ENCODE measurements at regions not wholly inside any gene's neighbourhood (a gene's known extent, or its start where the extent isn't known, plus 50 kb on each side); places are given as distances from the start of the nearest gene placed in this dataset.
"Not testable (repeated sequence)": the region's sequence is repeated elsewhere in the genome, so short reads cannot be mapped to it uniquely, and the experiment has no call there.

DNA sequence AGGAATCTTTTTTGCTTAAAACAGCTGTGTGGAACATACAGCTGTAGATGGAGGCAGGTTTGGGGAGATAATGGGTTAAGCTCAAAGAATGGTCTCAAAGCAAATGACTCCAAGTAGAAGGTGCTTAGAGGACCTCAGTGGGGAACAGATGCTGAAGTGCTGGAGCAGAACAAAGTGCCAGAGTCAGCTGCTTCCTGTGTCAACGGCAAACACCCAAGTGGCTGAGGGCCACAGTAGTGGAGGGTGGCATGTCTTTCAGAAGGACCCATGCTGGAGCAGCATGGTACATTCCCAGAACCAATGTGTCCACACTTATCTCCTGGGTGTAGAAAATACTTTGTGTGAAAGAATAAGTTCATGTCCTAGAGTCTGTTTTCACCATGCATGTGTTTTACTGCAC, 197.5 kb downstream of the CCNG2 start:
- intact Hi-C loops (cut with DNase I), result no loop called here
- no peak for DNase-seq (ENCODE audit: low spot score)

DNA sequence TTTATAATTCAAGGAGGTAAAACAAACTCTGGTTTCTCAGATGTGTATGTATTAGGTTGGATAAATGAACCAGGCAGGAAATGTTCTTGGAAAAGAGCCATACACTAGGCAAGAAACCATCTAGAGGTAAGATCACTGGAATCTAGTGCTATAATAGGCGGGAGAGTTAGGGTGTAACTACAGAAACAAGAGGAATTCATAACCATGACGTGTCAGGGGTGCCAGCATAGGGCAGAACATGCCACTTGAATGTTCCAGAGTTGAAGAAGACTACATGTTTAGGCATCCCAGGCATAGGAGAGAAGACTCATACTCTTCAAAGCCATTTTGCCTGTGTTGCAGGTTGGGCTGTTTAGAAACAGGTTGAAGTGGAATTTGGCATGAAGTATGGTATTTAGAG, 198.7 kb downstream of the CCNG2 start:
- no peak for DNase-seq (ENCODE audit: low spot score)
- intact Hi-C loops (cut with DNase I), result no loop called here

DNA sequence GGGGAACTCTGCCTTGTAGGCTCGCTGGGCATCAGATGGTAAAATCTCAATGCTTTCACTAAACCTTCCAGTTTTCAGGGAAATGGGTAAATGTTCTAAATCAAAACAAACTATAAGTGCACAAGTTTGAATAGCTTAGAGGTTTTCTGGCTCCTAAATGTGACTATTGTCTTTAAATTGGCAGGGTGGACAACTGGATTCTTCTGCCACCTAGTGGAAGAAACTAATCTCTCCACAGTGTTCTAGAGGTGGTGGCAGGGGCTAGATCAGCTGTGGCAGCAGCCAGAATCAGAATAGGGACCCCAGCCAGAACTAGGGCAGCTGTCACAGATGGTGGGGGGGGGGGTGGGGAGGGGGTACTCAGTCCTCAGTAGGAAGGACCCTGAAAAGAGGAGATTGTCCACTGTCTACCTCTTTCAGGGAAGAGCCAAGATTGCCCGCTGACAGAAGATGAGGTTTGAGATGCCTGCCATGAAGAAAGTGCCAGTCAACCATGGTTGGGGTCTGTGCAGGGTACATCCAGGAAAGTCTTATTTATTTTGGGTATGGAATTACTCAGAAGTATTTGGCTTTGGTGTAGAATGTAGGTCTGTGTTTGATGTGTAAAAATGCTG, 201.4 kb downstream of the CCNG2 start:
- intact Hi-C loops (cut with DNase I), result loop anchor here (2.0 kb wide), 1 partner anchor 118 kb away; no protein-coding TSS in a partner anchor
- no peak for DNase-seq (ENCODE audit: low spot score)

DNA sequence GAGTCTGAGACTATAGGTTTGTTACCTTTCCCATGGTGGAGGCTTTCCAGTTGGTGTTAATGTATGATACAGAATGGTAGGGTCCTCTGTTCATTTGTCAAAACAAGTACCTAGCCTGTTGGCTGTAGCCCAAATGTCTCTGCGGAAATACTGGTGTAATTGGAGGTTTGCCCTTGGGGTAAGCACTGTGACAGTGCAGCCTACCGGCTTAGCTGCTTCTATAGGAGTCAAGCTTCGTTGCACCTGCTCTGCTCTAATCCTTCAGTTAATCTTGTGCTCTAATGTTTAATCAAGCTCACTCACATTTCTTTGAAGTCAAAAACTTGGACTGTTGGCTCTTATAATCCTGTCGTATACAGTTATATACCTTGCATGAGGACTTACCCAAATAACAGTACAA, 203.4 kb downstream of the CCNG2 start:
- no peak for DNase-seq (ENCODE audit: low spot score)
- intact Hi-C loops (cut with DNase I), result no loop called here

DNA sequence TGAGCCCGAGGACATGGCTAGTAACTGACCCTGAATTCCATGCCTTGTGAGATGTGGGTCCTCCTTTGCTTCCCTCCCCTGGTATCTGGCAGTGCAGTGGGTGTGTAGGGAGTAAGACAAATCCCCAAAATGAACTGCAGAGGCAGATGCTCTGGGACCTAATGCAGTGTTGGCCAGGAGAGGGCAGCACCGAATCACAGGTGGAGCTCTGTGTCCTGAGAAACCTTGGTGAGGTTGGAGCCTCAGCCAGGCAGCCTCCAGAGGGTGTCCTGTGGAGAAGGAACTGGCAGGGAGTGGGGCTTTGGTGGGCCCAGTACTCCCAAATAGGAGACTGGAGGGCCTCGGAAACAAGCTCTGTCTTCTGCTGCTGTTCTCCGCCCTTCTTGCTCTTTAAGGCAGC, 209.9 kb downstream of the CCNG2 start:
- DNase-seq (ENCODE audit: low spot score); intact Hi-C loops (cut with DNase I): not testable (repeated sequence)

DNA sequence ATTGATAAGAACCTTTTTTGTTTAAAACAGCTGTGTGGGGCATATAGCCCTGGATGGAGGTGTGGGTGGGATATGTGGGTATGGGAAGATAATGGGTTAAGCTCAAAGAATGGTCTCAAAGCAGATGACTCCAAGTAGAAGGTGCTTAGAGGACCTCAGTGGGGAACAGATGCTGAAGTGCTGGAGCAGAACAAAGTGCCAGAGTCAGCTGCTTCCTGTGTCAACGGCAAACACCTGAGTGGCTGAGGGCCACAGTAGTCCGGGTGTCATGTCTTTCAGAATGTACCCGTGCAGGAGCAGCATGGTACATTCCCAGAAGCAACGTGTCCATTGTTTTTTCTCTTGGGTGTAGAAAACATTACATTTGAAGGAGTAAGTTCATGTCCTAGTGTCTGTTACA, 210.6 kb downstream of the CCNG2 start:
- intact Hi-C loops (cut with DNase I), result no loop called here
- DNase-seq (ENCODE audit: low spot score), result no peak

DNA sequence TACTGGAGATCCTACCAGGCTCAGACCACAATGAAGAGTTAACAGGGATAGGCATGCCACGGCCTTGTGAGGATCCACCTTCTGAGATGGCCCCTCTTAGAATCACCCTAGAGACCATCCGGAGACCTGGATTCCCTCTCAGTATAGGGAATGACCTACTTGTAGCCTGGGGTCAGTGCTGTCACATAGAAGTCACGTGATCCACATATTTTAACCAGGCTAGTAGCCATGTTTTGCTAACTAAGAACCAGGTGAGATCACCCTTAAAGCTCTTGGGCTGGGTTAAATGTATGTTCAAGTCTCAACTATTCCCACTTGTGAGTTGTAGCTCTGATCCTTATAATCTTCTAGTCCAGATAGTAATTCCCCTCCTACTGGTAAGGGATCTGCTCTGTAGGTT, 215.4 kb downstream of the CCNG2 start:
- DNase-seq (ENCODE audit: low spot score), result no peak
- intact Hi-C loops (cut with DNase I), result no loop called here

DNA sequence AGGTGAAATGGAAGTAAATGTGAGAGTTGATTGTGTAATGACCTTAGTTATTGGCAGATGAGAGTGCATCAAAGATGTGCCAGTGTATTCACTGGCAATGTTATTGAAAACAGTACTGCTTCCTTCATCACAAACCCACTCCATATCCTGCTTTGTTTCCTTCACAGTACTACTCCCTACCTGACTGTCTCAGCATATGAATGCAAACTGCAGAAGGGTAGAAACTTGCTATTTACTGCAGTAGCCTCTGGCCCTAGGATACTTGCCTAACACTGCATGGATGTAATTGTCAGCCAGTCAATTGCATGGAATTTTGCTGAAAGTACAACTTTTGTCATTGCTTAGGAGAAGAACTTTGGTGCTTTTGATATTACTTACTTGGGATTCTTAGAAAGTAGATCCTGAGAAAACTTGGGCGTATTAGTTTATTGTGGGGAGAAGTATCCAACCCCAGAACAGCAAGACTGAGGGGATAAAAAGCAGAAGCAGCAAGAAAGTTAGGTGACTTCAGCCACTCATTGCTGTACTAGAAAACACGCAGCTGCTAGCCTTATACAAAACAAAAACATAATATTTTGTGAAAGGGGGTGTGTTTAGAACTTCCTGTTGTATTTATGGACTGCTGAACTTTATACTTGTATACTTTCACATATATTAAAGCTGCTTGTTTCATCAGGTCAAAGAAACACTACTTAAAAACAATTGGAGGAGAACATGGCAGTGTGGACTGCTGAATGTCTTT, 219.0 kb downstream of the CCNG2 start:
- DNase-seq (ENCODE audit: low spot score), result no peak
- intact Hi-C loops (cut with DNase I), result no loop called here

DNA sequence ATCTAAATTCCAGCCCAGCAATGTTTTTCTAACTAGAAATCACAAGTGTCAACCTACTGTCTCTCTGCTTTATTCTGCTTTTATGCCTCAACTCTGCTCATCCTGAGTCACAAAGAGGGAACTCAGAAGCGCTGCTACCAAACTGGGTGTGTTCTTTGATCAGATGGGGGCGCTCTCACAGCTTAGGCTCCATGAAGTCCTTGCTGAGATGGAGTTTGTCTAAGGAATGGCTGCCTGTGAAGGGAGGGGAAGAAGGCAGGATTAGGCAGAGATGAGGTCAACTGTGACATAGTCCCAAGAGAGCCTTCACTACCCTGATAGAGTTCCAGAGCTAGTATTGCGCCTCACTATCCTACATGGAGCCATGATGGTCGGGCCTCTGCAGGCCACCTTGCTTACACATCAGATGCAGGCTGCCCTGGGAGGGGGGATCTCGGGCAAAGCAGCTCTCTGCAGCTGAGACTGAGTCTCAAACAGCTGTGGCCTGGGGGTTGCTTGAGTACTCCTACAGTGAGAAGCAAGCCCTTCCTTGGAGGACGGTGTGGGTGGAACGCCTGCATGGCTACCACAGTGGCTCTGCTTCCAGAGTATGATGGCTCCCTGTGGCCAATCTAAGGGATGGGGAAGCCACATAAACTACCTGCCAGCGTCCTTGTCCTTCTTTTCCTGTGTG, 219.9 kb downstream of the CCNG2 start:
- no peak for DNase-seq (ENCODE audit: low spot score)
- intact Hi-C loops (cut with DNase I), result no loop called here

DNA sequence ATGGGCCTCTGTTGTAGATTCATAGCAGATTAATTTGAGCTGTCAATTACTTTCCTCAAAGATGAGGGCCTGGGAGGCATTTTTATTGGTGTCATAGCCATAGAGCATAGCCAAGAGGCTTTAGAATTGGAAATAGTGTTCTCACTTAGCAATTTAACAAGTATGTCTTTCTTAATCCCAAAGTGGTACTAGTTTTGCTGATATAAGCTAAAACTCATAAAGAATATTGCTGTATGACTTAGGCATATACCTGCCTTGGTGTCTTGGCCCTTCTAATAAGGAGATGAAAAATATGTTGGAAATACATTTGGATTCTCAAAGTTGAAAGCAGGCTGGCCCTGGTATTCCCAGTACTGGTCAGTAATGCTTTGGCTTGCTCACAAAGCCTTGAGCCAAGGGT, 221.5 kb upstream of the CXCL13 start:
- DNase-seq (ENCODE audit: low spot score), result no peak
- intact Hi-C loops (cut with DNase I), result loop anchor here (2.0 kb wide), 1 partner anchor 49 kb away; no protein-coding TSS in a partner anchor

DNA sequence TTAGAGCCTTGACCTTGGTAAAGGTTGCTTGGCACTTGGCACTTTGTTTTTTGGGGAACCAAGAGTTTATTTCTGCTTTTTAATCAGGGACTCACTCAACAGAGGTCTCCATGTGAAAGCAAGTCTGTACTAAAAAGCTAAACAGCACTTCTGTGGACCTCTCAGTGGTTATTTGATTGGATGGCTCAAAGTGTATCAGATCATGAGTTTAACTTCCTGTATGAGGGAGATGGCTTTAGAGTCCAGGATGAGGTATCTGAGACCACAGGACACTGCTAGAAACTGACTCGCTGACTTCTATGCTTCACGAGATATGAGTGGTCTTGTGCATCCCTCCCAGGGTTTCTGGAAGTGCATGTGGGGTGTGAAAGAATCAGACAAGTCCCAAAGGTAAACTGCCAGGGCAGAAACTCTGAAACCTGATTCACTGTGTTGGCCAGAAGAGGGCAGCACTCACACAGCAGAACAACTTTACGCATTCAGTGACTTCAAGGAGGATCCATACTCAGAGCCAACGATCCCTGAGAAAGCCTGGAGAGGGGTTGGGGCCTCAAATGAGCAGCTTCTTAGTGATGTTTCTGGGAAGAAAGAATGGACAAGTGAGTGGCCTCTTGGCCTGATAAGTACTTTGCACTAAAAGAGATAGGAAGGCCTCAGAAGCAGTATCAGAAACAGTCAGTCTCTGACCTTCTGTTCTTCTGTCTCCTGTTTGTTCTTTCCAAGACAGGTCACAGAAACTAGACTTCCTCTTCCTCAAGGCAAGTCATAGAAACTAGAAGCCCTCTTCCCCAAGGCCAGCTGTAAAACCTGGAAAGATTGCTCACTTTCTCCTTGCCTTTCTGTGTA, 220.3 kb upstream of the CXCL13 start:
- no peak for DNase-seq (ENCODE audit: low spot score)
- intact Hi-C loops (cut with DNase I), result loop anchor here (2.0 to 5.0 kb wide), 3 partner anchors 47 to 232 kb away; no protein-coding TSS in a partner anchor

DNA sequence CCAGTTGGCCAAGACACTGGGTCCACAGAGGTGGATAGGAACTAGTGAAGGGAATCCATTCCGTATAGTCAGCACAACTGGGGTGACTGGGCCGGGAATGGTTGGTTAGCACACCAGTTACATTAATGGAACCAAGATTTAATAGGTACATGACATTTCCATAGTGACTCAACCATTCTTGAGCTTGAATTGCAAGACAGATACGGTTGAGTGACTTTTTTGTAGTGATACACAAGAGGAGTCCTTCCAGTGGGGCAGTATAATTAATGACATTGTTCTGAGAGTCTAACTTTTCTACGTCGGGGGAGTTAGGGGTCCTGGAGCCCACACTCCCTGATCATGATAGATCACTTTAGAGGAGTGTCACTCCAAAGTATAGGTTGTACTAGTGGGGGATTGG, 211.6 kb upstream of the CXCL13 start:
- intact Hi-C loops (cut with DNase I), result no loop called here

DNA sequence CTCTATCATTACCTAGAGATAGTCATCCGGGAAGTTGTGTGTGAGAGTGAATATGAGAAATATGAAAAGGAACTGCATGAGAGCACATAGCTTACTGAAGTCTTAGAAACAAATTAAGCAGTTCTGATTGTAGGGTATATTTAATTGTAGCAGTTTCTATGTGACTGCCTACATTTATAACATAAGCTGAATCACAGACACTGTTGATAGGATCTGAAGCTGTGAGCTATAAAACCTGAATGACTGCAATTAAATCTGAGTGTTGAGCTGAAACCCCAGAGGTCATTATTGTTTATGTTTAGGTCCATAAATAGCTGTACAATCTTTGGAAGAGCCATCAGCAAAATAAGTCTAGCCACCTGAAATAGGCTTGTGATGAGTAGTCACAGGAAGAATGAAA, 210.1 kb upstream of the CXCL13 start:
- intact Hi-C loops (cut with DNase I), result no loop called here
- DNase-seq (ENCODE audit: low spot score), result no peak

More for the DNA sequence above, 211.6 kb upstream of the CXCL13 start:
- no peak for DNase-seq (ENCODE audit: low spot score)

DNA sequence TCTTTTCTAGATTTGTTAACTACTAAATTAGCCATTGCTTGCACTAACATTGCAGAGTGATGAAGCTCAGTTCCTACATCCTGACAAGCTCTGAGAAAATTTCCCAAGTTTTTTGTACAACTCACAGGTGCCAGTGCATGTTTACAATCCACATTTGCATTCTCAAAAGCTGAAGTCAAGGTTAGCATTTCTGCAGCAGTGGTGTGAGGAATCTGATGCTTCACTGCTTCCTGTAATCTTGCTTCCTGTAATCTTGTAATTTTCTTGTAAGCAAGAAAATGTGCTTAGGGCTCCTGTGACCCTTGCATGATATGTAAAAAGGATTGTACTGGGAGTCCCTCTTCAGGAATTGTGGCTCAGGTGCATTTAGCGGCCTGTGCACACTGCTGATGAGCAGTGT, 207.4 kb upstream of the CXCL13 start:
- DNase-seq (ENCODE audit: low spot score), result no peak
- intact Hi-C loops (cut with DNase I), result no loop called here

DNA sequence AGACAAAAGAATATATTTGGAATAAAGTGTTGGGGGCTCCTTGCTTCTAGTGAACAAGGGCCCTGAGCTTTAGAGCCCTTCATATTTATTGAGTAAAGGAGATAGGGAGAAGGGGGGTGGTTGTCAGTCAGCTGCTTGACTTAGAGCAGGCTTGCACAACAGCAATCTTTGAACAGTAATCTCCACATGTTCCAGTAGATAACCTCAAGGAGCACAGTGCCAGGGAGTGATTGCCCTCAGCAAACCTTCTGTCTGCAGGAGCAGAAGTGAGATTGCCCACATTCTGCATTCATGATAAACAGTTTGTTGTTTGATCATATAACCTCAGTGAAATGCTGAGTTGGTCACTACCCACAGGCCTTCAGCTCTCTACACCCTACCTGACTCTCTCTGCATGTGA, 205.8 kb upstream of the CXCL13 start:
- intact Hi-C loops (cut with DNase I), result no loop called here
- DNase-seq (ENCODE audit: low spot score), result no peak

DNA sequence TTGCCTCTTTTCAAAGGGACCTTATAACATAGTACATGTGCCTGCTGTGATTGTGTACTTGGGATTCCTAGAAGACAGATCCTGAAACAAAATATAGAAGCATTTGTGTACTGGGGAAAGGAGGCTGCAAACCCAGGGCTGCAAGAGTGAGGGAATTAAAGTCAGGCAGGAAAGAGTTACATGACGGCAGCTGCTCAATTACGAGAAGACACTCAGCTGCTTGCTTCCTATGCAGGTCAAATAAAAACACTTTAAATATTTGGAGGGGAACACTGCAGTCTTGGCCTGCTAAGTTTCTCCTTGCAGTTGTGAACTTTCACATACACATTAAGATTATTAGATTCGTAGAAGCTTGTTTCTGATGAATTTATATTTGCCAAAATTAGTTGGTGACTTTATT, 191.9 kb upstream of the CXCL13 start:
- intact Hi-C loops (cut with DNase I), result no loop called here
- DNase-seq (ENCODE audit: low spot score), result no peak

DNA sequence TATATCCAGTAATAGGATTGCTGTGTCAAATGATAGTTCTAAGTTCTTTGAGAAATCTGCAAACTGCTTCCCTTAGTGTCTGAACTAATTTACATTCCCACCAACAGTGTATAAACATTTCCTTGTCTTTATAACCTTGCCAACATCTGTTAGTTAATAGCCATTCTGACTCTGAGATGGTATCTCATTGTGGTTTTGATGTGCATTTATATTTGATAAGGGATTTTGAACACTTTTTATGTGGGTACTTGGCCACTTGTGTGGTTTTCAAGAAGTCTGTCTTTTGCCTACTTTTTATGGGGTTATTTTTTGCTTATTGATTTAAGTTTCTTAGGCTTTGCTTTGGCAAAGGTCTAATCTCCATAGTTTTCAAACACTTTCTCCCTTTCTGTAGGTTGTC, 189.9 kb upstream of the CXCL13 start:
- no peak for DNase-seq (ENCODE audit: low spot score)
- intact Hi-C loops (cut with DNase I), result no loop called here

DNA sequence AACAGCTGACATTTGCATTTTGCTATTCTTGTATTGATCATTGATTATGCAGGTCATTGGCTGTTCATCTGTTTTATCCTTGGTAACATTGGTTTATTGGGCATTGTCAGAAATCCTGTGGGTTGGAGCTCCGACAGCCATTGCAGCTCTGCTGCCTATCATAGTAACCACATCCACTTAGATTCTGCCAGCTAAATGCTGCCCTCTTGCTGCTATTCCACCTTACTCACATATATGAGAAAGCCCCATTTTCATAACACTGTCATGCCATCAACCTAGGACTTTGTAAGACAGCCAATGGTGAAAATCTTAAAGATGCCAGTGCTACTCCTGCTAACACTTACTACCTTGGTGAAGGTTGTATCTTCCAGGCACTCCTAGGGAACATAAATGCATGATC, 187.3 kb upstream of the CXCL13 start:
- intact Hi-C loops (cut with DNase I), result no loop called here
- no peak for DNase-seq (ENCODE audit: low spot score)

DNA sequence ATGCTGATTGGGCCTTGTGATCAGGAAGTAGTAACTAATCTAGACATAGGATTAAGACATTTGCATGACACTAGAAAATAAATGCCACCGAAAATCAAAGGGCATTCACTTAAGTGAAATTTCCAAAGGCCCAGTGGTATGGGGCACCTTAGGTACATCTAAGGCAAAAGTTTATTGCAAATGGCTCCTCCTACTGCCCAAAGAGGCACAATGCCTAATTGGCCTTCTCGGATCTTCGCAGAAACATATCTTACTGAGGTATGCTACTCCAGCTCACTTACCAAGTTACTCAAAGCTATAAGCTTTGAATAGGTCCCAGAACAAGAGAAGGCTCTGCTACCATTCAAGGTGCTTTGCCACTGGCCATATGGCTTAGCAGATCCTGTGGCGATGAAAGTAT, 174.8 kb upstream of the CXCL13 start:
- intact Hi-C loops (cut with DNase I), result loop anchor here (10.0 kb wide), 1 partner anchor 196 kb away; no protein-coding TSS in a partner anchor
- DNase-seq (ENCODE audit: low spot score), result no peak

DNA sequence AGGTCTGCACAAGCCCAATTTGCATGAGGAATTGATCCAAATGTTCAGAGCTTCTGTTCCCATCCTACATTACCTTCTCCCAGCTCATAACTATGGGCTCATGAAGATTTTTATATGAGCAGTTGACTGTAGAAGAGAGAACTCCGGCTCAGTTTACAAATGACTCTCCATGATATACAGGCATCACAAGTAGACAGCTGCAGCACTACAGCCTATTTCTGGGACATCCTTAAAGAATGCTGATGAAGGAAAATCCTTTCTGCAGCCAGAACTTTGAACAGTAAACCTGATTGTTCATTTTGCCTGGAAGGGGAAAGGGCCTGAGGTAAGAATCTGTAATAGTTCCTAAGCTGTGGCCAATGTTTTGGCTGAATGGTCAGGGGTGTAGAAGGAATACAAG, 174.1 kb upstream of the CXCL13 start:
- DNase-seq (ENCODE audit: low spot score), result no peak
- intact Hi-C loops (cut with DNase I), result loop anchor here (10.0 kb wide), 1 partner anchor 197 kb away; no protein-coding TSS in a partner anchor
